ENCODE measurements at regions not wholly inside any gene's neighbourhood (a gene's known extent, or its start where the extent isn't known, plus 50 kb on each side); places are given as distances from the start of the nearest gene placed in this dataset.
"Not testable (repeated sequence)": the region's sequence is repeated elsewhere in the genome, so short reads cannot be mapped to it uniquely, and the experiment has no call there.

DNA sequence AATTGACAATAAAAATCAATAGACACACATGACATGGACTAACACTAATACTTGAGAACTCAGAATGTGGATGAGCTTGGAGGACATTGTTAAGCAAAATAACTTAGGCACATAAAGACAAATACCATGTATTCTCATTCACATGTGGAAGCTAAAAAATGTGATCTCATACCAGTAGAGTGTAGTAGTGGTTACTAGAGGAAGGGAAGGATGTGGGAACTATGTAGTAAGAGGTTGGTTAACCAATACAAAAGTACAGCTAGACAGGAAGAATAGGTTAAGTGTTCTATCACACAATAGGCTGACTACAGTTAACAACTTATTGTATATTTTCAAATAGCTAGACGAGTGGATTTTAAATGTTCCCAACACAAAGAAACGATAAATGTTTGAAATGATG lies 415.8 kb upstream of the KLF12 start:
- no peaks in the 10 kb centered on the region for H3K27me3 ChIP-seq
- ATAC-seq: no peak
- no peaks in the 10 kb centered on the region for H3K9me3 ChIP-seq
- H3K4me3 ChIP-seq: no peak overlapping the region
- WGBS, 2 donors (ENCODE audit: low coverage in 1 of 2): 89 to 100% methylated on average over 2 of the region's 2 CpGs
- no peaks in the 10 kb centered on the region for H3K4me1 ChIP-seq
- no peaks in the 10 kb centered on the region for H3K36me3 ChIP-seq
- H3K27ac ChIP-seq: no peak overlapping the region
- TF ChIP-seq, protein P1, sequence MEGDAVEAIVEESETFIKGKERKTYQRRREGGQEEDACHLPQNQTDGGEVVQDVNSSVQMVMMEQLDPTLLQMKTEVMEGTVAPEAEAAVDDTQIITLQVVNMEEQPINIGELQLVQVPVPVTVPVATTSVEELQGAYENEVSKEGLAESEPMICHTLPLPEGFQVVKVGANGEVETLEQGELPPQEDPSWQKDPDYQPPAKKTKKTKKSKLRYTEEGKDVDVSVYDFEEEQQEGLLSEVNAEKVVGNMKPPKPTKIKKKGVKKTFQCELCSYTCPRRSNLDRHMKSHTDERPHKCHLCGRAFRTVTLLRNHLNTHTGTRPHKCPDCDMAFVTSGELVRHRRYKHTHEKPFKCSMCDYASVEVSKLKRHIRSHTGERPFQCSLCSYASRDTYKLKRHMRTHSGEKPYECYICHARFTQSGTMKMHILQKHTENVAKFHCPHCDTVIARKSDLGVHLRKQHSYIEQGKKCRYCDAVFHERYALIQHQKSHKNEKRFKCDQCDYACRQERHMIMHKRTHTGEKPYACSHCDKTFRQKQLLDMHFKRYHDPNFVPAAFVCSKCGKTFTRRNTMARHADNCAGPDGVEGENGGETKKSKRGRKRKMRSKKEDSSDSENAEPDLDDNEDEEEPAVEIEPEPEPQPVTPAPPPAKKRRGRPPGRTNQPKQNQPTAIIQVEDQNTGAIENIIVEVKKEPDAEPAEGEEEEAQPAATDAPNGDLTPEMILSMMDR (IDR thresholded peaks at IDR 0.05): no peak
- TF ChIP-seq POLR2AphosphoS5 (IDR thresholded peaks at IDR 0.05) (no peak), EP300 (IDR thresholded peaks at IDR 0.05) (no peak), POLR2A (IDR thresholded peaks at IDR 0.05) (no peak)

DNA sequence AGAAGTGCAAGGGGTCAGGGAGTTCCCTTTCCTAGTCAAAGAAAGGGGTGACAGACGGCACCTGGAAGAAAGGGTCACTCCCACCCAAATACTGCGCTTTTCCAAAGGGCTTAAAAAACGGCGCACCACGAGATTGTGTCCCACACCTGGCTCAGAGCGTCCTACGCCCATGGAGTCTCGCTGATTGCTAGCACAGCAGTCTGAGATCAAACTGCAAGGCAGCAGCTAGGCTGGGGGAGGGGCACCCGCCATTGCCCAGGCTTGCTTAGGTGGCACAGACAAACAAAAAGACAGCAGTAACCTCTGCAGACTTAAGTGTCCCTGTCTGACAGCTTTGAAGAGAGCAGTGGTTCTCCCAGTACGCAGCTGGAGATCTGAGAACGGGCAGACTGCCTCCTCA lies 402.4 kb upstream of the KLF12 start:
- not testable (repeated sequence) for ATAC-seq, H3K9me3 ChIP-seq, H3K4me1 ChIP-seq, H3K36me3 ChIP-seq, H3K27ac ChIP-seq, H3K27me3 ChIP-seq, H3K4me3 ChIP-seq
- 100% methylated on average over 1 of the region's 11 CpGs; no CpG with 5 or more reads in 1 of the 2 donors for WGBS, 2 donors (ENCODE audit: low coverage in 1 of 2)

DNA sequence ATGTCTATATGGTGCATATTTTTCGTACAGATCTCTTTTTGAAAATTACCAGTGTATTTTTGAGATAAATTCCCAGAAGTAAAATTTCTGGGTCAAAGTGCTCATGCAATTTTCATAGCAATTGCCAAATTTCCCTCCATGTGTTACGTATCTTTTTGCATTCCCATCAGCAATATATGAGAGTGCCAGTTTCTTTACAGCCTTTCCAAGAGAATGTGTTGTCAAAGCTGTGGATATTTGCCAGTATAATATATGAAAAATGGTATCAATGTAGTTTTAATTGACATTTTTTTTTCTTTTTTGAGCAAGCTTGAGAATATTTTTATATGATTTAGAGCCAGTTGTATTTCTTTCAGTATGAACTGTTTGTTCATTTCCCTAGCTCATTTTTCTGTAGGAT lies 399.0 kb upstream of the KLF12 start:
- Histone ChIP-seq H3K4me1 (no peaks in the 10 kb centered on the region), H3K27ac (no peak overlapping the region), H3K27me3 (no peaks in the 10 kb centered on the region), H3K36me3 (no peaks in the 10 kb centered on the region), H3K9me3 (no peaks in the 10 kb centered on the region), H3K4me3 (no peak overlapping the region)
- 86% methylated on average over 2 of the region's 2 CpGs; no CpG with 5 or more reads in 1 of the 2 donors for WGBS, 2 donors (ENCODE audit: low coverage in 1 of 2)
- no peak for TF ChIP-seq POLR2A (IDR thresholded peaks at IDR 0.05)
- TF ChIP-seq, protein P1 (IDR thresholded peaks at IDR 0.05): no peak
- no peak for TF ChIP-seq EP300 (IDR thresholded peaks at IDR 0.05)
- TF ChIP-seq POLR2AphosphoS5 (IDR thresholded peaks at IDR 0.05): no peak
- no peak for ATAC-seq

DNA sequence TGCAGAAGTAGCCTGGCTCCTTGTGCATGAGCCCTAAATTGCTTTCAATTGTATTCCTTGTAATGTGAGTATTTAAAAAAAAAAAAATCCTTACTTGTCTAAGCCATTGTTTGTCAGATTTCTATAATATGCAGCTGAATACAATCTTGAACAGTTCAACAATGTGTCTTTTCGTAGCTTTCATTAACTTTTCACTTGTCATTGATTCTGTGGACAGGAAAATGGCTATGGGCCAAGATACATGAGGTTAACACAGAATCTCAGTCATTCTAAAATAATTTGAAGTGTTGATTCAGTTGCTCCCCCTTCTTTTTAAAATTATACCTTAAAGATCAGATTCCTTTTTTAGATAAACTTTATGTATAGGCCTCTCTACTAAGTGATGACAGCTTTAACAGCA lies 395.8 kb upstream of the KLF12 start:
- TF ChIP-seq, protein P1 (IDR thresholded peaks at IDR 0.05): no peak
- no peak for TF ChIP-seq EP300 (IDR thresholded peaks at IDR 0.05)
- no peak for TF ChIP-seq POLR2AphosphoS5 (IDR thresholded peaks at IDR 0.05)
- no peak for TF ChIP-seq POLR2A (IDR thresholded peaks at IDR 0.05)
- no peaks in the 10 kb centered on the region for H3K4me1 ChIP-seq
- no peaks in the 10 kb centered on the region for H3K27me3 ChIP-seq
- no peaks in the 10 kb centered on the region for H3K9me3 ChIP-seq
- H3K27ac ChIP-seq: no peak overlapping the region
- H3K4me3 ChIP-seq: no peak overlapping the region
- 67 to 75% methylated on average over 1 of the region's 1 CpG for WGBS, 2 donors (ENCODE audit: low coverage in 1 of 2)
- no peaks in the 10 kb centered on the region for H3K36me3 ChIP-seq
- ATAC-seq: no peak

DNA sequence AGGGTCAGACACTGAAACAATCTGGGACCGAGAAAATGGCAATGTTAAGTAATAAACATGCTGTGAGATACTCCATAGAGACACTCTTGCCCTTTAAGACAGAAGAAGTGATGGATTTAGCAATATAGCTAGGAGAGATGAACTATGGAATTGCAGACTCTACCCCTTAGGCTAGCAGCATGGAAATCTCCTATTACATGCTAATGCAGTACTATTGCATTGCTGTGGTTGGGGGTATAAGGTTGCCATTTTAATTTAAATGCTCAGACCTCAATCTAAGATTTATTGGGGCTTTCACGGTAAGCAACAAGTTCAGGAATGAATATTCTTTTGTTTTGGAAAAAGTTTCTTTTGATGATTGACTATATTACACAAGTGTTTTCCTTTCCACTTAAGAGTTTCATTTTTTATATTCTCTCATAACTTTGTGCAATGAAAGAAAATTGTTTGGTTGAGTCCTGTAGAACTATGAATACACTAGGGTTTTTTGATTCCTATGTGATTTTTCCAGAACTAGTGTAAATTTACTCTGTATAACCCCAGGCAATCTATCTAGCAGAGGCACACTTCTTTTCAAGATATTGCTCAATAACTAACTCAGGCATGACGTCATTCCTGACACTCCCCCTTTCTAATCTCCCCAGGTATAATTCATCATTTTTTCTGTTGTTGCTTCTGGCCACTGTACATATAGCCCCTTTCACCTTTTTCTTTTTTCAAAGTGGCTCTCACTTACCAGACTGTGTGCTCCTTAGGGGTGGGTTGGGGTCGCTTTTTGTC lies 394.7 kb upstream of the KLF12 start:
- Histone ChIP-seq H3K27ac (no peak overlapping the region), H3K9me3 (no peaks in the 10 kb centered on the region), H3K27me3 (no peaks in the 10 kb centered on the region), H3K4me3 (no peak overlapping the region), H3K36me3 (no peaks in the 10 kb centered on the region), H3K4me1 (no peaks in the 10 kb centered on the region)
- no peak for ATAC-seq
- no peak for TF ChIP-seq POLR2A (IDR thresholded peaks at IDR 0.05)
- WGBS, 2 donors (ENCODE audit: low coverage in 1 of 2): 89 to 96% methylated on average over 4 of the region's 4 CpGs

DNA sequence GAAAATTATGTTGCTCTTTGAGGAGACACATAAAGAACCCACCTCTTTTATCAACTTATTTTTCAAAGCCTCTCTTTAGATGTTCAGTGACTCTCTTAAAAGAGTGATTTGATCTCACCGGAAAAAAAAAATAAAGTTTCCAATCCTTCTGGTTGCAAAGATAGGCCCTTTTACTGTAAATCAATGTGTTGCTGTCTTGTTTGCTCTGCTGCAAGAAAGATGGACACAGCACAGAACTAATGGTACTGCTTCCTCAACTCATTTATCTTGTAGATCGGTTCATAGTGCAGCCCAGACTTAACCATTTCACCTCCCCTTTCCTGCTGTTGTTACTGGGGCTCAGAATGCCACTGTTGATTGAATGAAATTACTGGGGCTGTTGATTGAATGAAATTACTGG lies 388.9 kb upstream of the KLF12 start:
- 43 to 65% methylated on average over 2 of the region's 2 CpGs for WGBS, 2 donors (ENCODE audit: low coverage in 1 of 2)
- Histone ChIP-seq H3K36me3 (no peaks in the 10 kb centered on the region), H3K4me3 (no peak overlapping the region), H3K27me3 (no peaks in the 10 kb centered on the region), H3K9me3 (no peaks in the 10 kb centered on the region), H3K27ac (no peak overlapping the region), H3K4me1 (no peaks in the 10 kb centered on the region)
- ATAC-seq: no peak
- TF ChIP-seq EP300 (IDR thresholded peaks at IDR 0.05) (no peak), POLR2A (IDR thresholded peaks at IDR 0.05) (no peak), POLR2AphosphoS5 (IDR thresholded peaks at IDR 0.05) (no peak)
- TF ChIP-seq, protein P1 (IDR thresholded peaks at IDR 0.05): no peak

Data from gastroesophageal sphincter (tissue), 4 donors.